ENCODE measurements at regions not wholly inside any gene's neighbourhood (a gene's known extent, or its start where the extent isn't known, plus 50 kb on each side); places are given as distances from the start of the nearest gene placed in this dataset.

GRCh38 chr13:111022886-111023285, 92.2 kb upstream of the ARHGEF7 start (continued):
- TF ChIP-seq ZNF462 (CRISPR knock-in tag; IDR thresholded peaks at IDR 0.05), result no peak
- no peak for TF ChIP-seq REST (IDR thresholded peaks at IDR 0.05; ENCODE audit: unreplicated experiment)

- no peak overlapping the region for H3K4me3 ChIP-seq
- H3K27ac Mint-ChIP-seq, result no peak overlapping the region
- TF ChIP-seq EZH2phosphoT487 (IDR thresholded peaks at IDR 0.05; ENCODE audit: unreplicated experiment), result no peak
- TF ChIP-seq ZNF331 (CRISPR knock-in tag; IDR thresholded peaks at IDR 0.05; ENCODE audit: low read depth), result no peak
- TF ChIP-seq ZNF114 (CRISPR knock-in tag; IDR thresholded peaks at IDR 0.05), result no peak
- no peak for TF ChIP-seq CREB1 (CRISPR knock-in tag; IDR thresholded peaks at IDR 0.05; ENCODE audit: low read depth)
- no peak for TF ChIP-seq EZH2 (IDR thresholded peaks at IDR 0.05; ENCODE audit: low read depth, unreplicated experiment)
- TF ChIP-seq STAT1 (IDR thresholded peaks at IDR 0.05; ENCODE audit: unreplicated experiment), result no peak
- no peak for TF ChIP-seq ETS1 (IDR thresholded peaks at IDR 0.05)
- no peak for TF ChIP-seq REST (IDR thresholded peaks at IDR 0.05; ENCODE audit: unreplicated experiment)
Measured at GRCh38 chr13:111022241-111022640, 92.9 kb upstream of the ARHGEF7 start.

More at GRCh38 chr13:111022241-111022640, 92.9 kb upstream of the ARHGEF7 start:
- Histone ChIP-seq H3K4me1 (ENCODE audit: insufficient read depth) (no peaks in the 10 kb centered on the region), H3K79me2 (replicated peaks; ENCODE audit: insufficient read depth) (no peaks in the 10 kb centered on the region), H3K36me3 (ENCODE audit: insufficient read depth) (0 out of 2 replicates have a peak, but pooled peaks cover 3% of the 10 kb centered on the region), H3K9me2 (ENCODE audit: insufficient read depth) (0 out of 2 replicates have a peak, but pooled peaks cover 3% of the 10 kb centered on the region), H3F3A (replicated peaks; ENCODE audit: low read depth) (no peaks in the 10 kb centered on the region), H2AFZ (no peak overlapping the region), H4K20me1 (replicated peaks; ENCODE audit: insufficient read depth) (no peaks in the 10 kb centered on the region), H3K4me2 (no peak overlapping the region), H3K27ac (ENCODE audit: low read depth) (no peak overlapping the region), H3K27me3 (ENCODE audit: insufficient read depth) (no peaks in the 10 kb centered on the region)
- Mint-ChIP-seq H3K4me1 (no peaks in the 10 kb centered on the region), H3K36me3 (ENCODE audit: low read depth) (peaks cover 9% of the 10 kb centered on the region; the same call in 2 of the 3 replicates), H3K4me3 (no peak overlapping the region), H3K9me3 (peaks cover 24% of the 10 kb centered on the region), H3K27me3 (ENCODE audit: insufficient read depth, low read depth, poor library complexity) (peaks cover 4% of the 10 kb centered on the region)
- ATAC-seq, result no peak
- no peak for DNase-seq (ENCODE audit: low spot score)

All from GM23338 (cell line).